NCI-H82 treated with DMSO at 0.1 percent for 48 hours (cell line): ENCODE measurements at regions not wholly inside any gene's neighbourhood (a gene's known extent, or its start where the extent isn't known, plus 50 kb on each side); places are given as distances from the start of the nearest gene placed in this dataset.
A peak's percentile ranks its signal among the peaks of the same experiment; 100 is the strongest.
"Not testable (repeated sequence)": the region's sequence is repeated elsewhere in the genome, so short reads cannot be mapped to it uniquely, and the experiment has no call there.

ENCODE experiments used
- DNase-seq: peaks from one replicate; lab custom pipeline; 2025; ENCODE audit not compliant: unreplicated experiment; lab: John Stamatoyannopoulos, UW

DNA sequence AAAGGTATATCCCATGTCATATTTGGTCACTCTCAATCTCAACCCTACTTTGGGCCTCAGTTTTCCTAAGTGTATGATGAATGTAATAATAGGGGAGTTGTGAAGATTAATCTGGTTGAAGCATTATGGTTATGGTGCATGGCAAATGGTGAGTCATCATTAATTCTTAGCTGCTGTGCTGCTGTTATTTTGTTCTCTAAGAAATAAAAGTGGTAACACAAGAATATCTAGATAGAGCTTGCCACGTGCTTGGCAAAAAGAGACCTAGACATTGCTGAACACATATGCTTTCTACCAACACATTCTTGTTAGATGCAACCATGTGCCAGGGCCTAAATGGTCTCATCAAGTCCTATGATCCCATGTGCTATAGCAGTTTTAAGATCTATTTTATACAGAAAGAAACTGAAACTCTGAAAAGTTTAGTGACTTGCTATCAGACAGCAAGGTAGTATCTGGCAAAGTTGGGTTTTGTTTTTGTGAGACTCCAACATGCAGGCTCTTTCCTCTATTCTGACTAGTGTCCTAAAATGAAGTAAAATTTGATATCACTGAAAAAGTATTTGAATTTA is 699.9 kb upstream of the MEF2C start:
- no peak for DNase-seq

DNA sequence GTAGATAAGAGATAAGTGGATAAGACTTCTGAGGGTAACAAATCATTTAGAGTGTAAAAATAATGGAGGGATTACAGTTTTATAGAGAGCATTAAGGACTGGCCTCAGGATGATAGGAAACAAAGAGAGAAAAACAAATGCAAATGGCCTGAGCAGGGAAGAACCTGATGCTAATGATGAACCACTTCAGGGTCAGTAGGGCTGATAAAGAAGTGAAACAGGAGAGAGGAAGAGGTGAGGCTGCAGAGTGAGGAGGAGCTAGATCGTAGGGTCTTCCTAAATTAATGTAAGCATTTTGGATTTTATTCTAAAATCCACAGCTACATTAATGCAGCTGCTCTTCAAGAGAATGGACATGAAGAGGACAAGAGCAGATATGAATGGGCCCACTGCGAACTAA is 698.0 kb upstream of the MEF2C start:
- peak; percentile 75 for DNase-seq

GRCh38 chr5:89575319-89575718 is 692.3 kb upstream of the MEF2C start:
- no peak for DNase-seq

- DNase-seq = no peak
These were observed 690.4 kb upstream of the MEF2C start for GRCh38 chr5:89573345-89573744.

GRCh38 chr5:89572696-89573095 is 689.7 kb upstream of the MEF2C start:
- no peak for DNase-seq

DNA sequence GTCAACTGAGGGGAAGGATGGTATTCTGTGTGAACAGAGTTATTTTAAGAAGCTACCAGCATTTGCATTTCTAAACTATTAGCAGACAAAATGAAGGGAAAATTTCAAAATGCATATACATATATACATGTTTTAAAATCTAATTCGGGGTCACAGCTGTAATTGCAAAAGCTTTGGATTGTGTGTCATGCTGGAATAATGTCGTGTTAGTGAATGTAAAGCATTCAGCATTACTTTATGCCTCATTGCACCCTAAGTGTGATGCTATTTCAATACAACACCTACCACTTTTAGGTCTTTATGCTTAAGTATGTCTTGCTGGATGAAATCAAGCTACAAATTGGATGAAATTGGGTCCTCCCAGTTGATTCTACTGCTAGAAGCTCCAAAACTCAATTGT is 687.6 kb upstream of the MEF2C start:
- DNase-seq = no peak

DNA sequence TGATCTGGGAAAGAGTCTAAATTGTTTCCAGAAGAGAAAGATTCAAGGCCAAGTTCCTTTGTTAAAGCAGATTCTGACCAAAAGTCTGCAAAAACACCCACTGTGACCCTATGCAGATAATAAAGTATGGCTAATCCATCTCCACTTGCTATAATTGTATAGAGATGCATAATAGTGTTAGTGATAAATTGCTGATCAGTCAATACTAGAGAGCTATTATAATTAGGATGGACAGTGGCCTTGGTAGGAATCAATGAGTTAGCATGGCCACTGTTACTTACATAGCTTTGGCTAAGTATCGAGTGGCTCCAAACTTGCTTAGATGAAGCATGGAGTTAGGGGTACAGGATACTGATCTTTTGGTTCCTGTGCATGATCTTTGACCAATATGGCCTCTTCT is 683.4 kb upstream of the MEF2C start:
- no peak for DNase-seq

GRCh38 chr5:89560696-89561095 is 677.7 kb upstream of the MEF2C start:
- no peak for DNase-seq

DNA sequence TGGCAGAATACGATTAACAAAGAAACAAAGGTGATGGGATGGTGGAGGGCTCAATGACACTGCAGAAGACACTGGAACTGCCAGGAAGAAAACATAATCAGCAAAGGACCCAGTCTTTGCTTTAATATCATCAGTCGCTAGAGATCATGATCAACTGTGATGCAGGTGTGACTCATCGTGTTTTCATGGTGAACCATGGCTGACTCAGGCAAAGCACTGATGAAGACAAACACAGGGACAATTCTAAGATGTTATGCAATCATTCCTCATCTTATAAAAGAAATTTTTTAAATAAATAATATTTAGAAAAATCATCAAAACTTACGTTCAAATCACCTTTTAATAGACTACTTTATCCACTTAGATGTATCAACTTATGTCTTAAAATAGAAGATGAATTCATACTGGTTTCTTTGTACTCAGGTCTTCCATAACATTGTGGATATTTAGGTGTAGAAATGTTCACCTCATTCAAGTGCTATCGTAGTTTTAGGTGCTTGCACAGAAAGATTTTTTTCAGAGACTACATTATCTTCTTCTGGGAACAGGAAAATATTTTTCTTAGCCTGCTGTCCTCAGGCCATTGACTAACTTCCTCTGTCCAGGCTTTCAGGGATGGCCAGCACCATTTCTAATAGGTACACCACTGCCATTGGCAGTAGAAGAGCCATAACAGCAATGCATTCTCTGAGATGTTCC is 673.4 kb upstream of the MEF2C start:
- DNase-seq = no peak

DNA sequence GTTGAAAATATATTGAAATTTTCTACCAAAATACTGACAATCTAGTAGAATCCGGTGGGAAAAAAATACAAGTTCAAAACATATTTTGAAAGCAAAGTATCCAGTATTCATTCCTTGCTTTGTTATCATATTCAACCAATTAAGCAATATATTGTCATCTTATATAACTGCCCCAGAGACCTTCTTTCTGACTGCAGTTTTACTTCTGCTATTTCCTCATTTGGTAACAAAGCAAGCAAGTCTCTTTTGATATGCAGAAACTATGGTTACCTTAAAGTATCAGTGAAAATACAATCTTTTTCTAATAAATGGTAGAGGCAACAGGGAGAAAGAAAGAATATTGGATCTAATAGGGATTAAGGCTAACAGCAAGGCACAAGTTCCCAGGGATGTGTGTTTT is 663.7 kb upstream of the MEF2C start:
- no peak for DNase-seq

GRCh38 chr5:89545626-89546025 is 662.6 kb upstream of the MEF2C start:
- DNase-seq = no peak

DNA sequence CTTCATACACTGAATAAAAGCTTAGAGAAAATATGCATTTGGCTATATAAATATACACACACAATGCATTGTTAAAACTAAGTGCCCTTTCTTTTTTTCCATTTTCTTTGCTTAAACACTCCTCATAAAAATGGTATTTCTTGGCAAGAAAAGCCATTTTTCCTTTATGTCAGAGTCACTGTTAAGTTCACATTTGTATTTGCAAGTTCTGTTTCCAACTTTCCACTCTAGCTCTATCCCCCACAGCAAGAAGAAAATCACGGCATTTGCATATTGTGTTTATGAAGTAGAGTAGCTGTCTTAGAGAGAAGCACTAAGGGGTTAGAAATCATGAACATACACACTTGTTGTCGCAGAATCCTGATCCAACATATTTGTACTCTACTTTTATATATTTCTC is 662.1 kb upstream of the MEF2C start:
- no peak for DNase-seq

DNA sequence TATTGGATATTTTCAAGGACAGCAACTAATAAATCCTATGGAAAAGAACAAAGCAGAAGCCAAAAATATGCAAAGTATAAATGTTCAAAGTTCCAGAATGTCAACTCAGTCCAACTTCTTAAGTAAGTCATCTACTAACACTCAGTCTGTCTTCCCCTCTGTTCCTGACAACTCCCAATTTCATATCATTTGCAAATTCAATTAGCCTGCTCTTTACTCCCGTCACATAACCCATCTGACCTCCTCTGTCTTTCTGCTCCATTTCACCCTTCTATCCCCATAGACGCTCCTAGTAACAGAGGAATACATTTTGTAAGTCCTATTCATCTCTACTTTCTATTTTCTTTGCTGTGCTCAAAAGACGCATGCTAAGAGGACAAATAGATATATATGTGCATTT is 659.8 kb upstream of the MEF2C start:
- DNase-seq = no peak

DNA sequence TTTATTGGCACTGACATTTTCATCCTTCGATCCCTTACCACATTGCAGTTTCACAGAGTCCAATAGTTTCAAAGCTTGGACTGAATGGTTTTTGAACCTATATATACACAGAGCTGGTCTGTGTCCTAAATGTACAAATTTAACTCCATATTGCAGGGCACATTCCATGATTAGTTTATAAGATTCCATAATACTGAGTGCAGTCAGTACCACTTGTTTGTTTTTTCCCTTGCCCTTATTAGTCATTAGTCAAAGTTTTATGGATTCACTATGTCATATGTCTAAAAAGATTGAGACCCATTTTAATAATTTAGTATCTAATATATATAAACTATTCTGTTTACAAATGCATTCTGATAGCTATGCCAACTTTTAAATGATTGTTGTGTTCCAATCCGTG is 654.8 kb upstream of the MEF2C start:
- no peak for DNase-seq

GRCh38 chr5:89536020-89536419 is 653.0 kb upstream of the MEF2C start:
- no peak for DNase-seq

DNA sequence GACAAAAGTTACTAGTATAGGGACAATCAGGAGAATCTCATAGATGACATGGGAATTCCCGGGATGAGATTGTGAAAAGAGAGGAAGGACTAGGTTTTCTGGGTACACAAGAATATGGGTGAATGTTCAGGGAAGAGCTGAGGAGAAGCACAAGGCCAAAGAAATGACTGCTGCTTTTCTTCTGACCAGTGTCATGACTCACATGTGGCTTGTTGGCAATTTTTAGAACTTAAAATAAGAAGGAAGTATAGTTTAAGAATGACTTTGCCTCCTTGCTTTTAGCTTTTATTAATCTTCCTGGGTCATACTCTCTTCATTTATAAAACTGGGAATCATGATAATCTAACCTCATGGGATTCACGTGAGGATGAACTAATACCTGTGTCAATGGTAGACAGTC is 652.4 kb upstream of the MEF2C start:
- DNase-seq = no peak

DNA sequence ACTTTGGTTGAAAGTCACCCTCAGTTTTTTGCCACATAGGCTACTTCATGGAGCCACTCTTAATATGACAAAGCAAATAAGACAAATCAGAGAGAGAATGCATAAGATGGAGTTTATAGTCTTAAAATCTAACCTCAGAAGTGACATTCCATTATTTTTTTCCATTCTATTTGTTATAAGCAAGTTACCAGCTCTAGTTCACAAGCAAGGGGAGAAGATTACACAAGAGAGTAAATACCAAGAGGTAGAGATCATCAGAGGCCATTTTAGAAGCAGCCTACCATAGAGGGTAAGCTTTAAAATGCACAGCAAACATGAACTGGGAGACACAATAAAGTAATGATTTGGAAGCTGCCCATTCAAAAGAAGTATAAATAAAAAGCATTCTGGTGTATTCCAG is 651.3 kb upstream of the MEF2C start:
- no peak for DNase-seq

DNA sequence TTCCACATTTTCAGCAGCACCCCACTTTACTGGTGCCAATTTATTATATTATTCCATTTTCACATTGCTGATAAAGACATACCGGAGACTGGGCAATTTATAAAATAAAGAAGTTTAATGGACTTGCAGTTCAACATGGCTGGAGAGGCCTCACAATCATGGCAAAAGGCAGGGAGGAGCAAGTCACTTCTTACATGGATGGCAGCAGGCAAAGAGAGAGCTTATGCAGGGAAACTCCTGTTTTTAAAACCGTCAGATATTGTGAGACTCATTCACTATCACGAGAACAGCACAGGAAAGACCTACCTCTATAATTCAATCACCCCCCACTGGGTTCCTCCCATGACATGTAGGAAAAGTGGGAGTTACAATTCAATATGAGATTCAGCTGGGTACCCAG is 641.8 kb upstream of the MEF2C start:
- DNase-seq = no peak

GRCh38 chr5:89523867-89524266 is 640.9 kb upstream of the MEF2C start:
- DNase-seq = not testable (repeated sequence)

GRCh38 chr5:89520771-89521170 is 637.8 kb upstream of the MEF2C start:
- DNase-seq = no peak

- no peak for DNase-seq
These were observed 630.5 kb upstream of the MEF2C start for GRCh38 chr5:89513299-89514044.

DNA sequence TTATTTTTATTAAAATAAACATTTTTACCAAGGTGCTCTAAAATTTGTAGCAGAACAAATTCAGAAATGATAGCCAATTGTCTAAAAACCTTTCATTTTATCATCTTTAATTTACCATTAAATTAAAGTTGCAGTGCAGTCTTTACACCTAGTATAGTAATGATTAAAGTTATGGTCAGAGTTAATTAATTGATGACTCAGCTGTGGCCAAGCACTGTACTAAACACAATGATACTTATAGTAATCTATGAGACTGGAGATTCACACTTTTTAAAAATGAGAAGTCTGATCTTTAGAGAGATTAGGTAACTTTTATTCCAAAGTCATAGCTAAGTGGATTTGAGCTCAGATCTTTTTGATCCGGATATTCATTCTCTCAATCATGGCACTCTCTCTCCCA is 621.1 kb upstream of the MEF2C start:
- no peak for DNase-seq

DNA sequence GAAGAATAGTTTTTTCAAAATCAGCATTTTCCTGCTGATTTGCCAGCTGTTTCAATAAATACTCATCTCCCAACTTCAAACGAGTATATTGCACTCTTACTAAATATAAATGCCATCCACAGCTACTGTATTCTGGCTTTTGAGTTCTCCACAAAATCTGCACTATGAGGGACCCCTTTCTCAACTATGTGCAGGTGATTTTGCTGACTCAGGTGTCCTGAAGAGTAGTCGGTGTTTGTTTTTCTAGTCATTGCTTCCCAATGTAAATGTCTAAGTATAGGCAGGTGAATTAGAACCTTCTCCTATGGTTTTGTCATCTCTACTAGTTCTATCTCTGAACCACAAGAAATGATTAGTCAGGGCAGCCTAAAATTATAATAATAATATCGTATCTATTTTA is 616.8 kb upstream of the MEF2C start:
- no peak for DNase-seq
